ENCODE measurements at regions not wholly inside any gene's neighbourhood (a gene's known extent, or its start where the extent isn't known, plus 50 kb on each side); places are given as distances from the start of the nearest gene placed in this dataset.

DNA sequence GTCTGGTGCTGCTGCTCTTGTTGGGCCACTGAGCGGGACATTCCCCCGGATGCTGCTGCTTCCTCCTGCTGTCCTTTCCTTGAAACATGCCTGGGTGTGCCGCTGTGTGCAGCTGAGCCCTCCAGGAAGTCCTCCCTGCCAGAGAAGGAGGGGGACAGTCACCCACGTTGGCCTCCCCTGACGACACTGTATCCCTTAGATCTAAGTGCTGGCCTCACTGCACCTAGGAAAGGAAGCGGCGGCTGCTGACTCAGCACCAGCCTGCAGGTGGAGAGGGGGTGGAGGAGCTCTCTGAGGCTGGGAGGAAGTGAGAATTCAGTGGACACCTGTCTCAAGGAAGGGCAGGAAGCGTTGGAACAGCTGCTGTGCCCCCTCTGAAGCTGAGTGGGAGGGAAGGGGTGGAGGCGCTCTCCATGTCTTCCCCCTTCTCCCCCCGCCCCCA lies 239.8 kb downstream of the HAUS1 start:
- TF ChIP-seq EZH2phosphoT487 (IDR thresholded peaks at IDR 0.05; ENCODE audit: insufficient read depth, low read depth), result no peak
- no peak for TF ChIP-seq EZH2 (IDR thresholded peaks at IDR 0.05; ENCODE audit: insufficient read depth, poor library complexity, severe bottlenecking)
